HG03060 (cell line): ENCODE measurements at regions not wholly inside any gene's neighbourhood (a gene's known extent, or its start where the extent isn't known, plus 50 kb on each side); places are given as distances from the start of the nearest gene placed in this dataset.

Experiments
- ATAC-seq: cut with Tn5 transposase; IDR thresholded peaks from one replicate; pipeline ENCODE4 v1.9.1; 2021; ENCODE audit warnings: low read depth, moderate number of reproducible peaks; ENCODE audit not compliant: unreplicated experiment

DNA sequence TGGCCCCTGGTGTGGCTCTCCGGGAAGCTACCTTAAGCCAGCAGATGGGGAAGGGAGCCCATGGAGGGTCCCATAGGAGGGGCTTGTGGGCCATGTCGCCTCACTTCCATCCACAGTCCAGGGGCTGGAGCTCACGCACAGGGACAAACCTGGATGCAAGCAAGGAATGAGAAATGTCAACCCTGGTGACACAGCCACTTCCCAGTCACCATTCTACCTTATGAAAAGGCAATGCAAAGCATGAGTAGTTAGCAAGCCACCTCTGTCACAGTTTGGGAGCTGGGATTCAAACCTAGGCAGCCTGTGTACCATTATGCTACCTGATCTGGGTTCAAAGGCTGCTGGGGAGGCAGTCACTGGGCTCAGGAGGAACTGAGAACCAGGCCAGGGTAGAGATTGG lies 170.0 kb upstream of the KLHL29 start:
- no peak for ATAC-seq

GRCh38 chr2:23219666-23220065 lies 165.3 kb upstream of the KLHL29 start:
- ATAC-seq, result no peak

DNA sequence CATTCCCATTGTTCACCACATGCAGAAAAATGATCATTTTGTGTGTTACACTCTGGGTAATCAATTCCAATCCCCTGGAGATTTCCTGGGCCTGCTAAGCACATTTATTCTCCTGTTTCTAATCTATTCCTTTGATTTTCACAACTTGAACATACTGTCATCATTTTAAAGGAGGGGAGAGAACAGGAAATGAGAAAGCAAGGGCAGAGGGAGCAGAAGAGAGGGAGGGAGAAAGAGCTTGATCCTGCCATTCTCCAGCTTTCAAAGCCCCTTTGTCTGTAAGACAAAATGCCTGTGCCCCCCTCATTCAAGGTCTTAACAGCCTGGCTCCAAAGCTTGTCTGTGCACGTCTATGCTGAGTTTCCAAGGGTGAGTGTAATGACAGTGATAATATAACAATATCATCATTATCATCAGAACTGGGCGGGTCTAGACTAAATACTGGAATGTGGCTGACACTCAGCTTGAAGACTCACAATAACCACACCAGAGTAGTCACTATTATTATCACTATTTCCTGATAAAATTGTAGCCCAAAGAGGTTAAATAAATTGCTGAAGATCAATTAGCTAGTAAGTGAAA lies 164.4 kb upstream of the KLHL29 start:
- ATAC-seq, result no peak

DNA sequence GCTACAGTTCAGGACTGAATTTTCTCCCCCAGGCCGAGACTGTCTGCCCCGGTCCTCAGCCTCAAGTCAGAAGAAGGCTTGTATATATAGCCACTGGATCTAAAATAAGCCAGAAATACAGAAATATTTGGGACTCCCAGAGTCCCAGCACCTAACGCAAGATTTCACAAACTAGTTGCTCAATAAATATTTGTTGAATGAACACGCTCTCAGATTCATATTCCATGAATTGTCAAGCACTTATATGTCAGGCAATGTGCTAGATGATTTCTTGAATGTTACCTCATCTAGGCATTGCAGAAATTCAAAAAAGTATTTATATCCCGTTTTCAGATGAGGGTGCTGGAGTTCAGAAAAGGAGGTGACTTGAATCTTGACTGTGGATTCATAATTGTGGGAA lies 163.7 kb upstream of the KLHL29 start:
- no peak for ATAC-seq

DNA sequence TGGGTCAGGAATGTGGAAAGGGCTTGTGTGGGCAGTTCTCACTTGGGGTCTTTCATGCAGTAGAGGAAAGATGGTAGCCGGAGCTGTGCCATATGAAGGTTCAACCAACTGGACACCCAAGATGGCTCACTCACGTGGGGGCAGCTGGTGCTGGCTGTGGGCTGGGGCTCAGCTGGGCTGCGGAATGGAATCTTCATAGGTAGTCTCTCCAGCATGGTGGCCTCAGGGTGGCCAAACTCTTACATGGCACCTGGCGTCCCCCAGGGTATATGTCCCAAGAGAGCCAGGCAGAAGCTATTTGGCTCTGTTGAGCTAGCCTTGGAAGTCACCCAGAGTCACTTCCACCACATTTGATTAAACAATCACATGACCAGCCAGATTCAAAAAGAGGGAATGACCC lies 163.1 kb upstream of the KLHL29 start:
- no peak for ATAC-seq

DNA sequence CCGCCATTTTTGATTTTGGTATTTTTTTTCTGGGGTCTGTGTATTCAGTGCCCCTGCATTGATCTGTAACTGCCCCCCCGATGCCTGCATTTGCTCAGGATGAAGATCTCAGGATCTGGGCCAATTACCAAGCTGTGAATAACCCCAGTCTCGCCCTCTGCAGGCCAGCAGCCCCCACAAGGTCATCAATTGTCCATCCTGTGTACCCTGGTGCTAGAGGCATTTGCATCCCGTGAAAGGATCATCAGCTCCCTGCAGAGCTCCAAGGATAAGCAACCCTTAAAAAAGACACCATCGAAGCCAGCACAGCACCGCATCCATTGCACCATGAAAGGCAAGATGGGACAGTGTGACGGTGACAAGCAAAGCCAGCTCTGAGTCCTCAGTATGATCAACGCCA lies 154.1 kb upstream of the KLHL29 start:
- no peak for ATAC-seq

- no peak for ATAC-seq
These were observed 153.1 kb upstream of the KLHL29 start for GRCh38 chr2:23231865-23232264.

GRCh38 chr2:23235292-23235691 lies 149.7 kb upstream of the KLHL29 start:
- ATAC-seq, result no peak

GRCh38 chr2:23235736-23236135 lies 149.2 kb upstream of the KLHL29 start:
- ATAC-seq, result no peak

DNA sequence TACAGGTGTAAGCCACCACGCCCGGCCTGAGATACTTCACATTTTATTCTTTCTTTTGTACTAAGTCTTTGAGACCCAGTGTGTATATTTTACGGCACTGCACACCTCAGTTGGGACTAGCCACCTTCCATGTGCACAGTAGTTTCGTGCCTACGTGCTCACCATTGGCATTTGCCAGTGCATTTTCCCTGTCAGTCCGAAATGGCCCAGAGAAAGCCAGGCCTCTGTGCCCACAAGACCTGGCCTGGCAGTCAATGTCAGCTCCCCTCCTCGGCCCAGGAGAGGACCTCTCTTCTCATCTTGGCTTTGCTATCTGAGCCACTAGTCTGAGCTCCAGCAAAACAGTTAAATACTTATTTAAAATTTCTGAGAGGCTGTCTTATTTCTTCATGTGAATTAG lies 147.8 kb upstream of the KLHL29 start:
- ATAC-seq, result no peak

- ATAC-seq, result no peak
These were observed 146.8 kb upstream of the KLHL29 start for GRCh38 chr2:23238011-23238657.

- no peak for ATAC-seq
These were observed 145.6 kb upstream of the KLHL29 start for GRCh38 chr2:23239374-23239773.

- ATAC-seq, result no peak
These were observed 143.9 kb upstream of the KLHL29 start for GRCh38 chr2:23241121-23241520.

GRCh38 chr2:23241611-23242245 lies 143.3 kb upstream of the KLHL29 start:
- ATAC-seq, result no peak

DNA sequence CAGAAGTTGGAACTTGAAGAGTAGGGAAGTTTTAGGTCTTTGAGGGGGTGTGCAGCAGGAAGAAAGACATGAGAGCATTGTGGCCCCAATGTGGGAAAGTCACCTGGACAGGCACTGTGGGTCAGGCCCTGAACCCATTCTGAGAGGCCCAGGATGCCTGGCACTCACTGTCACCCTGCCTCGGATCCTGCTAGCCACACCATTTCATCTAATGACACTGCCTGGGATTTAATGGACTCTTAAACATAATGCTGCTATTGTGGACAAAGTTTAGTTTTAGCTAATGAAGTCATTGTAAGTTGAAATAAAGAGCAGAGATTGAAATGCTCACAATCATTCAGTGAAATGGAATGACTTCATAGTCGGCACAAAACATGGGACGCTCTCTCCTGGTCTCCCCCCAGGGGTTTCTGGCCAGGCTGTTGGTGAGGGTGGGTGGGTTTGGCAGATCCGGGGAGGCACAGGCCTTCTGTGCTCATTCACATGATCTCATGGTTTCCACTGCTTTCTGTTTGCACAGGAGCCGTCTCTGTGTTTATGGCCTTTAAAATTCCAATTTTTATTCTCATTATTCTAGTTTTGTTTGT lies 141.8 kb upstream of the KLHL29 start:
- no peak for ATAC-seq

DNA sequence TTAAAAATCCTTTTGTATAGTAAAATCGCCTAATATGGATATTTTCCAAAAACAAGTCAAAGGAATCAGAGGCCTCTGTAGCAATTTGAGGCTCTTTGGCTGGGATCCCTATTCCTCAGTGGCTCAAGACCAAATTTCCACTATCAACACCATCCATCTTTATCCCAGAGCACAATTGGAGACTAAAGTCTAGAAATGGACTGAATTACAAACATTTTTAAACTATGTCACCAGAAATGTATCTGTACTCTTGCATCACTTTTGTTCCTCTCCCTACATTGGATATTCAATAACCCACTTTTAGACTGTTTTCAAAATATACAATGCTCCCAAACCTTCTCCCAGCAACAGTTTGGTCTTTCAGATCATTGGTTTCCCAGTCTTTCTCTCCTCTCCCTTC lies 140.4 kb upstream of the KLHL29 start:
- no peak for ATAC-seq

- ATAC-seq, result no peak
These were observed 137.8 kb upstream of the KLHL29 start for GRCh38 chr2:23246992-23247683.

DNA sequence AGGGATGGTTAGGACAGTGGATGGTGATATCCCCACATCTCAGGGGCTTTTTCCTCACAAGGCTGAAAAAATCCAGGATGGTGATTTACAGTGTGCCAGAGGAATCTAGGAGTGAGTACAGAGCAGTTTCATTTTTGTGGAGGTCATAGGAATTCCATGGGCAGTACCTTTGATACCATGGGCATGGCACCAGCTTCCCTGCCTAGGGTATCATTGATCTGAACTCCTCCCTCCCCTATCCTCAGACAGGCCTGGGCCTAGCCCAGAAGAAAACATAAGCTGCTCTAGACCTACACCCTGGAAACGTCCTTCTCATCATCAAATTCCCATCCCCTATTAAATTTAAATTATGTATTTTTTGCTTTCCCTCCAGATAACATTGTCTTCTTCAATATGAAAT lies 136.3 kb upstream of the KLHL29 start:
- no peak for ATAC-seq

DNA sequence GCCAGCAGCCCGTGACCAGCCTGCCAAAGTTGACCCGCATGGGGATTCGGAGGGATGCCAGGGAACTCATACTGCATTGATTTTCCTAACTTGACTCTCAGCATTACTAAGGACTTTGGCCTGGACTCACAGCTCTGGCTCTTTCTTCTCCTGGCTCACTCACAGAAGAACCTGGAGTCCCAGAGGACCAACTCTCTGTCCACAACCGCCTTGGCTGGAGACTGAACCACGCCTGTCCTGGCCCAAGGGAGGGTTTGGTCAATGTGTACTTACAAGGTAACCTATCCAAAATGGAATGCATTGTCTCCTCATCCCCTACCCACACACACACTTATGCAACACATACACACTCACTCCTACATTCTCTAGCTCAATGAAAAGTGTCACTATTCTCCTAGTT lies 135.6 kb upstream of the KLHL29 start:
- ATAC-seq, result no peak

- ATAC-seq, result no peak
These were observed 134.6 kb upstream of the KLHL29 start for GRCh38 chr2:23250371-23250770.

DNA sequence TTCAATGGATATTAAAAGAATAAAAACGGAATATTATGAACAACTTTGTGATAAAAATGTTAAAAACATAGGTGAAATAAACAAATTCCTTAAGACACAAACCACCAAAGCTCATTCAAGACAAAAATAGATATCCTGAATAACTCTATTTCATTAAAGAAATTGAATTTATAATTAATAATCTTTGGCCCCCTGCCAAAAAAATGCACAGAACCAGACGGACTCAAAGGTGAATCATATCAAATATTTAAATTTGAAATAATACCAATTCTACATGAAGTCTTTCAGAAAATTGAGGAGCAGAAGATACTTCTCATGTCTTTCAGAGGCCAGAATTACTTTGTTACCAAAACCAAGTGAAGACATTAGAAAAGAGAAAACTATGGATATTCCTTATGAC lies 128.3 kb upstream of the KLHL29 start:
- ATAC-seq, result no peak
